HG03342 (cell line): ENCODE measurements at regions not wholly inside any gene's neighbourhood (a gene's known extent, or its start where the extent isn't known, plus 50 kb on each side); places are given as distances from the start of the nearest gene placed in this dataset.
A peak's percentile ranks its signal among the peaks of the same experiment; 100 is the strongest.
"Not testable (repeated sequence)": the region's sequence is repeated elsewhere in the genome, so short reads cannot be mapped to it uniquely, and the experiment has no call there.

Experiments used
- ATAC-seq: cut with Tn5 transposase; IDR thresholded peaks from one replicate; pipeline ENCODE4 v1.9.1; 2021; ENCODE audit warnings: mild to moderate bottlenecking, moderate library complexity; ENCODE audit not compliant: unreplicated experiment

- ATAC-seq = not testable (repeated sequence)
Observed at GRCh38 chr10:21034770-21035169, 137.7 kb upstream of the NEBL start.

GRCh38 chr10:21034241-21034640, 137.1 kb upstream of the NEBL start:
- no peak for ATAC-seq

- no peak for ATAC-seq
Observed at GRCh38 chr10:21032587-21033319, 135.6 kb upstream of the NEBL start.

- no peak for ATAC-seq
Observed at GRCh38 chr10:21031232-21031795, 134.2 kb upstream of the NEBL start.

GRCh38 chr10:21030091-21030490, 133.0 kb upstream of the NEBL start:
- no peak for ATAC-seq

- no peak for ATAC-seq
Observed at GRCh38 chr10:21022821-21023220, 125.7 kb upstream of the NEBL start.

- ATAC-seq = no peak
Observed at GRCh38 chr10:21021843-21022594, 124.9 kb upstream of the NEBL start.

GRCh38 chr10:21021231-21021630, 124.1 kb upstream of the NEBL start:
- no peak for ATAC-seq

- ATAC-seq = peak; percentile 82
Observed at GRCh38 chr10:21020545-21020944, 123.4 kb upstream of the NEBL start.

- no peak for ATAC-seq
Observed at GRCh38 chr10:21019436-21019835, 122.3 kb upstream of the NEBL start.

GRCh38 chr10:21015851-21016250, 118.7 kb upstream of the NEBL start:
- no peak for ATAC-seq

- ATAC-seq = no peak
Observed at GRCh38 chr10:21014141-21014540, 117.0 kb upstream of the NEBL start.

- no peak for ATAC-seq
Observed at GRCh38 chr10:21011433-21012018, 114.4 kb upstream of the NEBL start.

GRCh38 chr10:21010615-21011014, 113.5 kb upstream of the NEBL start:
- ATAC-seq = no peak

- no peak for ATAC-seq
Observed at GRCh38 chr10:21003240-21003822, 106.2 kb upstream of the NEBL start.

- no peak for ATAC-seq
Observed at GRCh38 chr10:21002091-21002878, 105.2 kb upstream of the NEBL start.

GRCh38 chr10:20999699-21000098, 102.6 kb upstream of the NEBL start:
- no peak for ATAC-seq

GRCh38 chr10:20998036-20998435, 100.9 kb upstream of the NEBL start:
- ATAC-seq = no peak

- ATAC-seq = no peak
Observed at GRCh38 chr10:20995123-20995987, 98.2 kb upstream of the NEBL start.
